ENCODE measurements at regions not wholly inside any gene's neighbourhood (a gene's known extent, or its start where the extent isn't known, plus 50 kb on each side); places are given as distances from the start of the nearest gene placed in this dataset.

DNA sequence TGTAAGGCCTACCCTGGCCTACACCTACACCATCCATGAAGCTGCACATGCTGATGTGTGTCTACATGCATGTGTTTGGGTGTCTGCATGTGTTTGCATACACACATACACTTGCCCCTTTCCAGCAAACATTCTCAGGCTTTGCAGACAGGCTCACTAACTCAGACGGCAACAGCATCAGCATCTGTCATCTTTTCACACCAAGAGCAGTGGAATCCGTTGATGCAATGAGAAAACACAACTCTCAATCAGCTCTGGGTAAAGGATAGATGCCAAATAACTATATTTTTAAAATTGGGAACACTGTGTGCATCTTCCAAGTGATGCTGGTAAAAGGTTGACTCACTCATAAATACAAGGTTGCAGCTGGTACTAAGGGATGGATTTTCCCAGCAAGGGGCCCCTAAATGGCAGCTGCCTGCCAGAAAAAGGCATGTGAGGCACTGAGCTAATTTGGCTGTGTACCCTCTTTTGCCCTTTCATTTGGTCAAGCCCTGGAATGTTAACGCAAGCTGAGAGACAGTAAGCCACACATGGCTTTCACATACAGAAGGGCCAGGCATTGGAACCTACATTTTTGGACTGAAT is 296.3 kb upstream of the NPSR1 start:
- Histone ChIP-seq H2BK5ac (ENCODE audit: low read depth, low read length) (no peak overlapping the region), H3K4me3 (ENCODE audit: extremely low read depth in 1 of 4, insufficient read depth in 2 of 4, low read depth in 3 of 4, low read length in 4 of 4) (no peak overlapping the region), H3K36me3 (ENCODE audit: control insufficient read depth in 2 of 4, insufficient read depth in 4 of 4, low read length in 3 of 4) (no peaks in the 10 kb centered on the region), H3K9me3 (ENCODE audit: insufficient read depth in 2 of 2, low read depth in 1 of 2, low read length in 1 of 2) (no peaks in the 10 kb centered on the region), H2BK15ac (ENCODE audit: low read length) (no peak overlapping the region), H2BK12ac (ENCODE audit: low read depth, low read length) (no peak overlapping the region), H2BK120ac (replicated peaks; ENCODE audit: low read depth, low read length) (no peak overlapping the region), H3K4me2 (ENCODE audit: insufficient read depth in 1 of 2, low read depth in 2 of 2, low read length in 2 of 2) (no peak overlapping the region), H4K91ac (replicated peaks; ENCODE audit: insufficient read length, low read length) (no peak overlapping the region), H3K79me1 (ENCODE audit: low read depth, low read length) (no peaks in the 10 kb centered on the region), H2AK5ac (ENCODE audit: low read depth, low read length) (no peak overlapping the region), H2BK20ac (ENCODE audit: low read length) (no peak overlapping the region), H3K27me3 (replicated peaks in 1 of 4; ENCODE audit: control insufficient read depth in 3 of 4, extremely low read depth in 1 of 4, insufficient read depth in 3 of 4, low read length in 3 of 4) (peaks cover 10 to 24% (median 22%) of the 10 kb centered on the region in 4 experiments), H3K14ac (ENCODE audit: insufficient read length) (no peak overlapping the region), H3K79me2 (ENCODE audit: control insufficient read depth in 1 of 2, insufficient read depth in 2 of 2, low read length in 2 of 2) (no peaks in the 10 kb centered on the region), H3K23ac (ENCODE audit: insufficient read length) (no peak overlapping the region), H3K4me1 (replicated peaks in 1 of 4; ENCODE audit: control insufficient read depth in 3 of 4, insufficient read depth in 4 of 4, low read length in 3 of 4) (peaks cover 0 to 3% (median 0%) of the 10 kb centered on the region in 4 experiments; a peak in 2 of 7 replicates), H4K8ac (ENCODE audit: extremely low read depth, insufficient read depth, low read length) (no peak overlapping the region), H3K18ac (ENCODE audit: extremely low read depth, low read length) (no peak overlapping the region), H2AFZ (ENCODE audit: low read length) (no peak overlapping the region), H4K20me1 (replicated peaks in 1 of 2; ENCODE audit: control insufficient read depth in 1 of 2, insufficient read depth in 2 of 2, low read length in 2 of 2) (peaks cover 0 to 2% of the 10 kb centered on the region in 2 experiments), H3K23me2 (ENCODE audit: low read depth, low read length) (no peaks in the 10 kb centered on the region), H4K5ac (ENCODE audit: insufficient read length, low read depth, low read length) (no peak overlapping the region), H3K4ac (replicated peaks; ENCODE audit: insufficient read length, low read depth, low read length) (no peak overlapping the region), H3K27ac (ENCODE audit: low read depth, low read length) (no peak overlapping the region), H3K9ac (replicated peaks in 1 of 4; ENCODE audit: extremely low read depth in 1 of 4, low read depth in 3 of 4, low read length in 3 of 4) (no peak overlapping the region), H3K56ac (replicated peaks; ENCODE audit: insufficient read length, low read depth, low read length) (no peak overlapping the region)
- FAIRE-seq (no peak), DNase-seq (ENCODE audit: low read depth in 1 of 2, low spot score in 2 of 2) (no peak)
- ChIA-PET CTCF (ENCODE audit: partially characterized antibody) (interaction anchor here (0.6 to 0.9 kb wide), 3 partner anchors 41 to 314 kb away, joined by 3 read pairs; no protein-coding TSS in a partner anchor), POLR2A (ENCODE audit: partially characterized antibody) (interaction anchor here (0.7 to 1.5 kb wide), 2 partner anchors 41 to 95 kb away, joined by 3 read pairs; no protein-coding TSS in a partner anchor)
- TF ChIP-seq CREB1 (IDR thresholded peaks at IDR 0.05) (no peak), POU5F1 (IDR thresholded peaks at IDR 0.05; ENCODE audit: low read depth, low read length) (no peak), JUN (IDR thresholded peaks at IDR 0.05; ENCODE audit: low read depth, low read length) (no peak), KDM4A (IDR thresholded peaks at IDR 0.05; ENCODE audit: low read depth, low read length, severe bottlenecking) (no peak), RXRA (IDR thresholded peaks at IDR 0.05; ENCODE audit: insufficient read depth, low read depth, low read length) (no peak), KDM5A (IDR thresholded peaks at IDR 0.05; ENCODE audit: low read length) (no peak), NANOG (IDR thresholded peaks at IDR 0.05; ENCODE audit: insufficient read depth, low read depth, low read length, poor library complexity, severe bottlenecking) (no peak), EGR1 (IDR thresholded peaks at IDR 0.05; ENCODE audit: borderline replicate concordance, low read depth, low read length) (no peak), CHD1 (IDR thresholded peaks at IDR 0.05; ENCODE audit: low read depth, low read length) (no peak), SIN3A (conservative IDR thresholded peaks at IDR 0.05 in 1 of 2, IDR thresholded peaks at IDR 0.05 in 1 of 2; ENCODE audit: low read depth in 1 of 2, low read length in 2 of 2) (no peak), GTF2F1 (IDR thresholded peaks at IDR 0.05; ENCODE audit: borderline replicate concordance, low read depth, low read length) (no peak)
- TF ChIP-seq, protein P1, sequence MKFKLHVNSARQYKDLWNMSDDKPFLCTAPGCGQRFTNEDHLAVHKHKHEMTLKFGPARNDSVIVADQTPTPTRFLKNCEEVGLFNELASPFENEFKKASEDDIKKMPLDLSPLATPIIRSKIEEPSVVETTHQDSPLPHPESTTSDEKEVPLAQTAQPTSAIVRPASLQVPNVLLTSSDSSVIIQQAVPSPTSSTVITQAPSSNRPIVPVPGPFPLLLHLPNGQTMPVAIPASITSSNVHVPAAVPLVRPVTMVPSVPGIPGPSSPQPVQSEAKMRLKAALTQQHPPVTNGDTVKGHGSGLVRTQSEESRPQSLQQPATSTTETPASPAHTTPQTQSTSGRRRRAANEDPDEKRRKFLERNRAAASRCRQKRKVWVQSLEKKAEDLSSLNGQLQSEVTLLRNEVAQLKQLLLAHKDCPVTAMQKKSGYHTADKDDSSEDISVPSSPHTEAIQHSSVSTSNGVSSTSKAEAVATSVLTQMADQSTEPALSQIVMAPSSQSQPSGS (IDR thresholded peaks at IDR 0.05; ENCODE audit: low read length), result no peak
- 89% methylated on average over 3 of the region's 3 CpGs; no CpG with 5 or more reads in 1 of the 2 experiments for WGBS, 2 experiments (ENCODE audit: extremely low coverage in 1 of 2, insufficient coverage in 1 of 2, insufficient read length in 1 of 2, insufficient replicate concordance in 2 of 2, low coverage in 1 of 2, low lambda C conversion rate in 2 of 2, missing lambda C conversion rate in 1 of 2)

Data from H1 (cell line).